HepG2 (cell line): ENCODE measurements at regions not wholly inside any gene's neighbourhood (a gene's known extent, or its start where the extent isn't known, plus 50 kb on each side); places are given as distances from the start of the nearest gene placed in this dataset.
"Not testable (repeated sequence)": the region's sequence is repeated elsewhere in the genome, so short reads cannot be mapped to it uniquely, and the experiment has no call there.

Source experiments
- ATAC-seq: fragments of 200-7000 bp; cut with Tn5 transposase; 3 replicates; pipeline ENCODE4 v1.9.1; 2020; ENCODE audit warnings: mild to moderate bottlenecking, moderate library complexity
- BruUV-seq: library from RNA; stranded (reverse); fragments of 400-500 nt; replicated peaks from 2 replicates; lab custom pipeline; 2021; lab: Mats Ljungman, UMichigan
- CTCF ChIA-PET: fragments of 300-600 bp; formaldehyde crosslinking; extraction: SDS; loops from one replicate; lab custom pipeline; 2021; ENCODE audit warnings: low total read pairs, inconsistent platforms, low intra/inter-chr PET ratio; lab: Yijun Ruan, JAX
- POLR2A ChIA-PET: fragments of 350-600 bp; sonication (Branson Sonifier 250); formaldehyde crosslinking; loops from one replicate; lab custom pipeline; 2020; ENCODE audit warnings: antibody characterized with exemption, inconsistent platforms; lab: Yijun Ruan, JAX
- DNase-seq: peaks from one replicate; pipeline ENCODE4 v3.0.0-alpha.2; 2015; ENCODE audit warnings: low spot score
- FAIRE-seq: peaks from 3 replicates; lab custom pipeline; 2011; peaks lifted over from hg19 to GRCh38; lab: Jason Lieb, UNC
- H2AFZ ChIP-seq: one replicate; pipeline ENCODE4 v1.6.1; 2011; ENCODE audit warnings: low read length, inconsistent platforms
- H3K27ac ChIP-seq: fragments of 300-600 bp; 3 replicates; pipeline ENCODE4 v1.8.0; 2011; ENCODE audit warnings: mixed run types, mild to moderate bottlenecking, mixed read lengths, low read length, inconsistent platforms; ENCODE audit not compliant: insufficient read depth; ENCODE audit errors: extremely low read length
- H3K27me3 ChIP-seq, 2 experiments: fragments of 200-600 bp in 1 of 2; 2 replicates in 1 of 2; 3 replicates in 1 of 2; pipeline versions ENCODE4 v1.6.0 to v1.8.0; 2011; ENCODE audit warnings: low read length in 2 of 2, mild to moderate bottlenecking in 2 of 2, moderate library complexity in 2 of 2, inconsistent platforms in 1 of 2; ENCODE audit not compliant: insufficient read depth in 2 of 2, control insufficient read depth in 1 of 2
- H3K36me3 ChIP-seq, 2 experiments: fragments of 200-600 bp in 1 of 2; replicated peaks in 1 of 2; 2 replicates in 1 of 2; 3 replicates in 1 of 2; pipeline versions ENCODE4 v1.5.1 to v1.8.0; 2011; ENCODE audit warnings: low read length in 2 of 2, inconsistent platforms in 1 of 2; ENCODE audit not compliant: insufficient read depth in 2 of 2, control insufficient read depth in 1 of 2
- H3K4me1 ChIP-seq: 2 replicates; pipeline ENCODE4 v1.5.1; 2012; ENCODE audit warnings: low read length, inconsistent platforms; ENCODE audit not compliant: insufficient read depth
- H3K4me2 ChIP-seq: 2 replicates; pipeline ENCODE4 v1.6.0; 2011; ENCODE audit warnings: low read depth, low read length, inconsistent platforms
- H3K4me3 ChIP-seq, 3 experiments: fragments of 200-600 bp in 1 of 3; sonication (generic), shearing (Covaris generic) in 1 of 3; replicated peaks in 1 of 3; 2 replicates each; pipeline ENCODE4 v1.5.1; 2011 to 2016; ENCODE audit warnings: low read length in 3 of 3, inconsistent platforms in 2 of 3, low read depth in 2 of 3, mild to moderate bottlenecking in 2 of 3, control low read depth in 1 of 3, mixed read lengths in 1 of 3; ENCODE audit not compliant: insufficient read depth in 1 of 3
- H3K79me2 ChIP-seq: one replicate; pipeline ENCODE4 v1.6.1; 2011; ENCODE audit warnings: low read length, inconsistent platforms; ENCODE audit not compliant: insufficient read depth
- H3K9ac ChIP-seq: 2 replicates; pipeline ENCODE4 v1.6.0; 2011; ENCODE audit warnings: mild to moderate bottlenecking, low read depth, low read length, inconsistent platforms; ENCODE audit not compliant: insufficient read depth
- H3K9me3 ChIP-seq: 2 replicates; pipeline ENCODE4 v1.5.1; 2012; ENCODE audit warnings: mild to moderate bottlenecking, low read length
- H4K20me1 ChIP-seq: 2 replicates; pipeline ENCODE4 v1.6.0; 2011; ENCODE audit warnings: inconsistent platforms, mild to moderate bottlenecking, low read length, moderate library complexity; ENCODE audit not compliant: insufficient read depth
- WGBS: methylation state at CpG from one replicate; pipeline ENCODE4 v1.1.6; 2017; ENCODE audit warnings: low lambda C conversion rate; 5-methylcytosine and 5-hydroxymethylcytosine counted together
- in situ Hi-C: cut with HindIII; loops from 2 replicates; pipeline ENCODE4 v1.10.0; 2017; ENCODE audit warnings: low pct_unique_long_range_greater_than_20kb; ENCODE audit not compliant: extremely low pct_ligation_motif_present
- intact Hi-C: fragments of 100-400 bp; cut with micrococcal nuclease; formaldehyde crosslinking; loops from one replicate; pipeline ENCODE4 v1.10.0; 2022; ENCODE audit not compliant: unreplicated experiment

- intact Hi-C loops, result not testable (repeated sequence)
These were observed 174.6 kb downstream of the TP53TG3F start for GRCh38 chr16:33634057-33634456.

GRCh38 chr16:33636760-33637159 lies 177.3 kb downstream of the TP53TG3F start:
- H3K36me3 ChIP-seq, intact Hi-C loops, CTCF ChIA-PET, POLR2A ChIA-PET, H3K9me3 ChIP-seq, H4K20me1 ChIP-seq, H3K4me2 ChIP-seq, in situ Hi-C loops, H3K27ac ChIP-seq, H2AFZ ChIP-seq, DNase-seq, H3K4me3 ChIP-seq, FAIRE-seq, BruUV-seq, ATAC-seq, H3K79me2 ChIP-seq, H3K4me1 ChIP-seq, H3K27me3 ChIP-seq, H3K9ac ChIP-seq: not testable (repeated sequence)

More at GRCh38 chr16:33634057-33634456, 174.6 kb downstream of the TP53TG3F start:
- ATAC-seq, FAIRE-seq, H3K27me3 ChIP-seq, CTCF ChIA-PET, H3K9ac ChIP-seq, BruUV-seq, H3K4me1 ChIP-seq, H3K36me3 ChIP-seq, DNase-seq, H3K9me3 ChIP-seq, POLR2A ChIA-PET, in situ Hi-C loops, H3K4me2 ChIP-seq, H3K79me2 ChIP-seq, H3K27ac ChIP-seq, H4K20me1 ChIP-seq, H2AFZ ChIP-seq, H3K4me3 ChIP-seq: not testable (repeated sequence)
- 66% methylated on average over 3 of the region's 3 CpGs for WGBS

DNA sequence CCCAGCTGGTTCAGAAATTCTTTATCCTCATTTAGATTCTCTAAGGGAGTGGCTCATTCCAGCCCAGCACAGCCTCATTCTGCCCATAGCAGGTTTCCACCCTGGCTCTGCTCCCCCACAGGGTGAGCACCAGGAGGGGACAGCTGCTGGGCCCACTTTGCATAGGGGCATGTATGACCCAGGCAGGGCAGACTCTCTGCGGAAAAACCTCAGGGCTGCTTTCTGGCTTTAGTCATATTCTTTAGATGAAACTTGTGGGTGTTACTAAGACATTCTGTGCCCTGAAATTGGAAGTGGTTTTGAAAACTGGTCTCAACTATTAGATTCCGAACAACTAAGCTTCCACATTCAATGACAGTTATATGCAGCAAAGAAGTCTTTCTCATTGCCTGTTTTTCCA lies 183.9 kb downstream of the TP53TG3F start:
- FAIRE-seq, ATAC-seq, CTCF ChIA-PET, H4K20me1 ChIP-seq, H3K9ac ChIP-seq, intact Hi-C loops, H3K27me3 ChIP-seq, BruUV-seq, H3K79me2 ChIP-seq, POLR2A ChIA-PET, H3K4me2 ChIP-seq, H3K4me1 ChIP-seq, H2AFZ ChIP-seq, H3K27ac ChIP-seq, in situ Hi-C loops, H3K9me3 ChIP-seq, H3K36me3 ChIP-seq, DNase-seq, H3K4me3 ChIP-seq: not testable (repeated sequence)
- WGBS, result 25% methylated on average over 2 of the region's 2 CpGs

GRCh38 chr16:33643698-33644381 lies 184.4 kb downstream of the TP53TG3F start:
- H3K9me3 ChIP-seq, ATAC-seq, H3K4me2 ChIP-seq, FAIRE-seq, H4K20me1 ChIP-seq, H3K27ac ChIP-seq, H2AFZ ChIP-seq, H3K27me3 ChIP-seq, H3K4me1 ChIP-seq, intact Hi-C loops, H3K9ac ChIP-seq, DNase-seq, H3K79me2 ChIP-seq, H3K4me3 ChIP-seq, in situ Hi-C loops, H3K36me3 ChIP-seq, CTCF ChIA-PET, POLR2A ChIA-PET, BruUV-seq: not testable (repeated sequence)
- 0% methylated on average over 5 of the region's 5 CpGs for WGBS
